CD4-positive, alpha-beta T cell treated with Interleukin-4 for 1 hour (primary cell): ENCODE measurements at regions not wholly inside any gene's neighbourhood (a gene's known extent, or its start where the extent isn't known, plus 50 kb on each side); places are given as distances from the start of the nearest gene placed in this dataset.

Source experiments
- DNase-seq, 2 donors: peaks; one replicate each; pipeline ENCODE4 v3.0.0-alpha.2; 2020 to 2022

GRCh38 chr16:85535352-85536072, 77.6 kb upstream of the GSE1 start:
- no peak for DNase-seq

- peak in 1 of 2 donors; percentile 37 for DNase-seq
These were observed 77.1 kb upstream of the GSE1 start for GRCh38 chr16:85536073-85536410.

DNA sequence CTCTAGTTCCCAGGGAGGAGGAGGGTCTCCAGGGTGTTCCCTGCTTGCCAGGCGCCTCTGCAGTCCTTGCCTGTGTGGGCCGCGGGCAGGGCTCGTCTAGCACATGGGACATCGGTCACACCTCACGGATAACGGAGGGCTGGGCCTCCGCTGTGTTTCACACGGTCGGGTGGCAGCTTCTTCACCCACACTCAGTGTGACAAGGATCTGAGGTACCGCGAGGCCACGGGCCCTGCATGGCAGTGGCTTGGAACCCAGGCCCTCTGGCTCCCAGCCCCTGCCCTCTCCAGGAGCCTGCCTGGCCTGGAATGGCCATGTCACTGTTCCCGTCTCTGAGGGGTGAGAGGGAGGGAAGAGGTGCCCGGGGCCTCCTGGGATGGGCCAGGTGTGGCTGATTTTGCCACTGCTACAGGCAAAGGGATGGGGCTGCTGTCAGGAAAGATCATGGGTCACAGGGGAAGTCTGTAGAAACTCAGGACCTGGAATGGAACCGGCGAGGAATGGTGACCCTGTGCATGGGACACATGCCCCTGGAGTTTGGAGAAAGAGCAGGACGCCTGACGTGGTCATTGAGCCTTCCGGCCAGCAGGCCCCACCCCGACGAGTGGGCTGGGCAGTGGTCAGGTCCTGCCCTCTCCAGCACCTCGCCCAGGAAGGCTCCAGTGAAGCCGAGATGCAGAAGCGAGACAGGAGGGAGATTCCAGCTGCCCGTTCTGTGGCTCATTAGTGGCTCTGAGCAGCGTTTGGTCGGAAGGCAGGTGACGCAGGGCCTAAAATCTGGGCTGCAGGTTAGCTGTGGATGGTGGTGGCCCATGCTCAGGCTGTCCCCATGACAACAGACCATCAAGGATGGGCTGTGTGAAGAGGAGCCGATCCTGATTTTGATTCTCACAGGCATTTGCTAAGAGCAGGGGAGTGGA, 76.5 kb upstream of the GSE1 start:
- no peak for DNase-seq

GRCh38 chr16:85537331-85537788, 75.8 kb upstream of the GSE1 start:
- no peak for DNase-seq

DNA sequence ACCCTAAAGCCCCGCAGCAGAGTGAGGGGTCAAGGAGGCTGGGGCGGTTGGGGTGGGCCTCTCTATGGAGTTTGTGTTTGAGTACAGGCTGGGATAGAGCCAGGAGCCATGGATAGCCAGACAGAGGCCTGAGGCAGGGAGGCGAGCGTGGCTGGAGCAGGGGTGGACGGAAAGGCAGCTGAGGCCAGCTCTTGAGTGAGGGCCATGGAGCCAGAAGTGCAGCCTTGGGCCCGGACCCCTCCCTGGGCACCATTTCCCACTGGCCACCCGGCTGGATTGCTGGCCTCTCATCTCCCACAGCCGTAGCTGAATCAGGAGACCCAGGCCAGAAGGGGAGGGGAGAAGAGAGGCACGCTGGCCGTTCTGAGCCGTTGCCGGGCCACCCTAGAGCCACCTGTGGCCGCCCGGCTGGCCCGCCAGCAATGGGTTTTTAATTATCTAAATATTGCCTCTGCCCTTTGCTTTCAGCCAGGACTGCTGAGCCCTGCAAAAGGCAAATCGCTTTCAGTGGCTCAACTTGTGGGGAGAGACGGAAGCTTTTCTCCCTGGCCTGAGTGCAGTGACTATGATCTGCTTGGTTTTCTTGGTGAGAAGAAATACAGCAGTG, 75.2 kb upstream of the GSE1 start:
- no peak for DNase-seq

DNA sequence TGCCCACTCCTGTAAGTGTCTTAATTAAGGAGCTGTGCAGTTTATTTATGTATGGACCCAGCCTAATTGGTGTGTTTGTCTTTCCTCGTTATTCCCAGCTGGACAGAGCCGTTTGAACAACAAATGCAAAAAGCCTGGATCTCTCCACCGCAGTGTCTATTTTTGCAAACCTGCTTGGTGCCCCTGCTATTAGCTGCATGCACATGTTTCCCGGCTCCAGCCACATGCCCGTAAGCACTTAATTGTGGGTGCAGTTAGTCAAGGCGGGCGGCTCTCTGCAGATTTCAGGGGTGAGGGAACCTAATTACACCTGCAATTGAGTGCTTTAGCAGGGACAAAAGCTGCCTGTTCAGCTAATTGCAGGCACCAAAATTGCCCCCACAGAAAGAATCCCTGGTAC, 74.0 kb upstream of the GSE1 start:
- no peak for DNase-seq

- no peak for DNase-seq
These were observed 73.4 kb upstream of the GSE1 start for GRCh38 chr16:85539629-85540291.

GRCh38 chr16:85541181-85541580, 71.9 kb upstream of the GSE1 start:
- DNase-seq: no peak

DNA sequence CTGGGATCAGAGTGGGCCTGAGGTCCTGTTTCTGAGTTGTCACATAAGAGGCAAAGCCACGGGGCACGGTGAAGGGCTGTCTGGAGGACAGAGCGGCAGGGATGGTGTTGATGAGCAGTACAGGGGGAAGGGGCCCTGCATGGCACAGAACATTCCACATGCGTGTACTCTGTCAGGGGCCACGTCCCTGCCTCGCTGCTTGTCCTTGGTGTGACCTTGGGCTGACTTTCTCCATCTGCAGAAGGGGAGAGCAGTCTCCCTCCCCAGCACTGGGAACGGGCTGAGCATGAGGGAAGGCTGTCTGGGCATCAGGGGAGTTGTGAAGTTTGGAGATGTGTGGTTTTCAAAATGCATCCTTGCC, 71.5 kb upstream of the GSE1 start:
- DNase-seq: no peak

- no peak for DNase-seq
These were observed 70.9 kb upstream of the GSE1 start for GRCh38 chr16:85541980-85542900.

DNA sequence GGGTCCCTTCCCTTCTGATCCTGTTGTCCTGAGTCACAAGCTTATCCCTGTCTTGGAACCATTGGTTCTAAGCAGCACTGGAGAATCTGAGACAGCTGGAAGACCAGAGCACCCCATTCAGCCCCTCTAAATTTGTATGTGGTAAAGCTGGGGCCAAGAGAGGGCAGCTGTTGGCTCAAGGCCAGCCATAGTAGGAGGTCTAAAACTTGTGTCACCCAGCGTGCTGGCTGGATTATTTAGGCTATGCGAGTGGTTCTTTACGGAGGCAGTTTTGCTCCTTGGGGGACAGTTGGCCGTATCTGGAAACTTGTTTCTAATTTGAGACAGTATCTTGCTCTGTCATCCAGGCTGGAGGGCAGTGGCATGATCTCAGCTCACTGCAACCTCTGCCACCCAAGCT, 69.6 kb upstream of the GSE1 start:
- no peak for DNase-seq

GRCh38 chr16:85544016-85544415, 69.1 kb upstream of the GSE1 start:
- no peak for DNase-seq

DNA sequence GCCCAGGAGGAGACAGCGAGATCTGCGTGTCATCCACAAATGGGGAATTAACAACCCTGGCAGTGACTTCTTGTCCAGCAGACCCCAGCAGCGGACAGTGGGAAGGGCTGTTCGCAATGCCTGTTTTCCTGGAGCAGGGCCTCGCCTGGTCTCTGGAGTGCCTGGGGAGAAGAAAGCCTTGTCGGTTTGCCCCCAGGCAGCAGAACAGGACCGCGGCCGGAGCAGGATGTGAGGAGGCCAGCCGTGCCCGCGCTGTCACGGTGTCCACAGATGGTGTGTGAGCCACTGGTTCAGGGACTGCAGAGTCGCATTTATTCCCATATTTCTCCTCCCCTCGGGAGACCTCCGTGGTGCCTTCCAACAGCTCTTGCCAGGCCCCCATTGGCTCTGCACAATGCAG, 68.5 kb upstream of the GSE1 start:
- DNase-seq: no peak

DNA sequence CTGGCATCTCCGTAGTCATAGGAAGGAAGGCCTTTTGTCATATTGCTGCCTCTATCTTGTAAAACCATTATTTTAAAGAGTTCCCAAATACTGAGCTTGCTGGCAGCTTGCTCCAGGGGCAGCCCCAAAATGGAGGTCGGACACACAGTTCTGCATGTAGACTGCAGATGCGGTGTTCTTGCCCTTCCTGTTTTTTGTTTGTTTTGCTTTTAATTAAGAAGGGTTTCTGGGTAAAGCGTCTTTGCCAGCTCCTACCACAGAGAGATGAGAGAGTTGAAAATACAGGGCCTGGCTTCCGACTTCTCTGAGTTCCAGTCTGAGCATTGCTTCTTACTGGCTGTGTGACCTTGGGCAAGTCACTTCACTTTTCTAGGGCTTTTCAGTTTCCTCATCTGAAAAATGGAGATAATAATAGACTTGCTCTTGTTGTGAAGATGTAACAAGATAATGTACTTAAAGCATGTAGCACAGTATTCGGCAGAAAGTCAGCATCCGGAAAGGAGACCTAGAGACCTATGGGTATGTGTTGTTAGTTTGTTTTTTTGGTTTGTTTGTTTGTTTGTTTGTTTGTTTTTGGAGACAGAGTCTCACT, 67.8 kb upstream of the GSE1 start:
- DNase-seq: no peak

DNA sequence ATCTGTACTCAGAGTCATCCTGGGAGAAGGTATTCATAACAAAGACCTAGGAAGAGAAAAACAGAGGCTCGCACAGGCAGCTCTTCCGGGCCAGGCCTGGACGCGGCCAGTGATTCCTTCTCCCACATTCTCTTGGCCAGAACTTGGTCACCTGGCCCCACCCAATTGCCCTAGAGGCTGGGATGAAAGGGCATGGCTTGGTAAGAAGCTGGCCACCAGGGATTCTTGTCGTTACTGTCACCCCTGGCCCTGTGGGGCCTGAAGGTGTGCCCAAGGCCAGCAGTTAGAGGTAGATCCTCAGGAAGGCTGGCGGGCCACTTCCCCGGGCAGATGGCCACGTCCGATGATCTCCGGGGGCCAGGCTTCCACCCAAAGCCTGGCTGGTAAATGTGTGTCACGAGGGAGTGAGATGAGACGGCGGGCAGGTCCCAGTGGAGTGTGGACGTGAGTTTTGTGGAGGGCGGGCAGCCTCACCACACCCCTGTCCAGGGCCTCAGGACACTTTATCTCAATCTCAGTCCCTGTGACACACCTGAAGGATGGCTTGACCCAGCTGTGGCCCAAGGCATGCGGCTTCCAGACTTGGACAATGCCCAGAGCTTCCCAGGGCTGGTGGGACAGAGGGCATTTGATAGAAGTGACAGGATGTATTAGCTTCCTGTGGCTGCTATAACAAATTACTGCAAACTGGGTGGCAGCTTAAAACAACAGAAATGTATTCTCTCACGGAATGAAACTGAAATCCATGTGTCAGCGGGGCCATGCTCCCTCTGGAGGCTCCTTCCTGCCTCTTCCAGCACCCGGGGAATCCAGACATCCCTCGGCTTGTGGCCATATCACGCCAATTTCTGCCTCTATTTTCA, 66.3 kb upstream of the GSE1 start:
- no peak for DNase-seq

GRCh38 chr16:85548375-85548774, 64.7 kb upstream of the GSE1 start:
- no peak for DNase-seq

DNA sequence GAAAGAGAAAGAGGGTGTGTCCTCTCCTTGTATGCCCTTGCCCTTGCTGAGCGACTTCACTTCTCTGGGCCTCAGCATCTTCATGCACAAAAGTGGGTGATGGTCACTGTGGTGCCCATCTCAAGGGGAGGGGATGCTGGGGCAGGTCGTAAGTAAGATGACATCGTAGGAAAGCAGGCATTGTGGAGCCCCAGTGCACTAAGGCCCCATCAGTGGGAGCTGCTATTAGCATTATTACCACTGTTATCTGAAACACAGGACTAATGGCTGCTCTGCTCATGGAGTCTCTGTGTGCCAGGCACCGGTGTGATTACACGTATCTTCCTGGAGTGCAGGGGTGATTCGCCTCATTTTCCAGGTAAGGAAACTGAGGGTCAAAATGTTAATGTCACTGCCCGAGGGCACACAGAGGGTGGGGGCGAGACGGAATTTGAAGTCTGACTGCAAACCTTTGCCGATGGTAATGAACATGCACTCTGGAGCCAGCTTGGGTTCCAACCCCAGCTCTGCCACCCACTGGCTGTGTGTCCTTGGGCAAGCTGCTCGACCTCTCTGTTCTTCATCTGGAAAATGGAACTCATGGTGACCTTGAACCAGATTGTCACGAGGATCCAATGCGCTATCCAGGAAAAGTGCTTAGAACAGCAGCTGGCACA, 63.2 kb upstream of the GSE1 start:
- no peak for DNase-seq

- DNase-seq: no peak
These were observed 62.7 kb upstream of the GSE1 start for GRCh38 chr16:85550422-85550864.

- DNase-seq: no peak
These were observed 61.9 kb upstream of the GSE1 start for GRCh38 chr16:85550953-85551924.
